Psoas muscle (tissue), 7 donors: ENCODE measurements at regions not wholly inside any gene's neighbourhood (a gene's known extent, or its start where the extent isn't known, plus 50 kb on each side); places are given as distances from the start of the nearest gene placed in this dataset.
"Not testable (repeated sequence)": the region's sequence is repeated elsewhere in the genome, so short reads cannot be mapped to it uniquely, and the experiment has no call there.

Experiments
- ATAC-seq, 4 donors: fragments of 200-7000 bp; cut with Tn5 transposase; one replicate each; pipeline ENCODE4 v1.9.1; 2020; ENCODE audit warnings: moderate library complexity in 3 of 4, mild to moderate bottlenecking in 2 of 4
- DNase-seq, 2 donors: peaks; one replicate each; pipeline ENCODE4 v3.0.0-alpha.2; 2020
- H3K27ac ChIP-seq: fragments of 200-600 bp; one replicate; pipeline ENCODE4 v1.8.0; 2022
- H3K27me3 ChIP-seq, 3 donors: fragments of 200-600 bp in 1 of 3; one replicate each; pipeline versions ENCODE4 v1.6.1 to v1.8.0; 2013 to 2022; ENCODE audit warnings: low read length in 2 of 3, mild to moderate bottlenecking in 2 of 3, moderate library complexity in 1 of 3; ENCODE audit not compliant: insufficient read depth in 3 of 3
- H3K36me3 ChIP-seq, 2 donors: fragments of 200-600 bp in 1 of 2; one replicate each; pipeline versions ENCODE4 v1.6.1 to v1.8.0; 2013 to 2022; ENCODE audit warnings: low read depth in 1 of 2, mild to moderate bottlenecking in 1 of 2, moderate library complexity in 1 of 2; ENCODE audit not compliant: insufficient read depth in 1 of 2
- H3K4me1 ChIP-seq: fragments of 200-600 bp; one replicate; pipeline ENCODE4 v1.8.0; 2022
- H3K4me3 ChIP-seq: fragments of 200-600 bp; one replicate; pipeline ENCODE4 v1.8.0; 2022; ENCODE audit warnings: mild to moderate bottlenecking
- H3K9me3 ChIP-seq: fragments of 200-600 bp; one replicate; pipeline ENCODE4 v1.8.0; 2022
- WGBS, 3 donors: extraction: QIAGEN DNeasy Blood & Tissue Kit; methylation state at CpG; one replicate each; pipeline versions ENCODE4 v1.1.6 to v1.1.7; 2013; 5-methylcytosine and 5-hydroxymethylcytosine counted together
- intact Hi-C, 2 donors: fragments of 100-400 bp; cut with DNase I; formaldehyde crosslinking; loops; one replicate each; pipeline versions ENCODE4 v1.11.0 to v1.14.2; 2022
- TF ChIP-seq, protein P1 (sequence below): fragments of 200-600 bp; IDR thresholded peaks from one replicate; pipeline ENCODE4 v1.8.0; 2022; ENCODE audit warnings: antibody characterized with exemption
- donor health status: healthy with polysubstance abuse.
- donor health status: DM: no; HTN: no; CAD: no; lungs with moderate emphysema.
- donor health status: Bipolar disorder and iron deficiency.
- donor health status: healthy.
- donor health status: DM: yes; HTN: yes; CAD: no.
- donor health status: DM: no; HTN: no; CAD: no.
- donor health status: DM: yes; HTN: yes; CAD: no.

DNA sequence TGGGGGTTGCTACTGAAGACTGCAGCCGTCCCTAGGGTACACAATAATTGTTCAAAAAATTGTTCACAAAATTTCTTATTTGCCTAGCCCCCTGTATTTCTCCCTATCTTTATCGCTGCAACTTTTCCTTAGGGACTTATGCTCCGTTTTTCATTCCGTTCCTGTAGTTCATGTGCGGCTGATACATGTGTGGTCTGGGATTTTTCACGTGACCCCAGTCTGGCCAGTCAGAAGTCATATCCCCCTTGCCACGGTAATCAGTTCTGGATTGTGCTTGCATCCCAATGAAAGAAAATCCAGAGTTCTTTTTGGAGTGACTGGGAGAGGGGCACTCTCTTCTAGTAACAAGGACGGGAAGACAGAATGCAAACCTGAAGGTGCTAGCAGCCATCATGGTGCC is 610.7 kb upstream of the C16orf82 start:
- intact Hi-C loops = no loop called here
- no peak overlapping the region for H3K4me3 ChIP-seq
- no peaks in the 10 kb centered on the region for H3K9me3 ChIP-seq
- H3K36me3 ChIP-seq = no peaks in the 10 kb centered on the region
- no peak for DNase-seq
- no peak for ATAC-seq
- H3K27me3 ChIP-seq = no peaks in the 10 kb centered on the region
- no peak overlapping the region for H3K27ac ChIP-seq
- TF ChIP-seq, protein P1, sequence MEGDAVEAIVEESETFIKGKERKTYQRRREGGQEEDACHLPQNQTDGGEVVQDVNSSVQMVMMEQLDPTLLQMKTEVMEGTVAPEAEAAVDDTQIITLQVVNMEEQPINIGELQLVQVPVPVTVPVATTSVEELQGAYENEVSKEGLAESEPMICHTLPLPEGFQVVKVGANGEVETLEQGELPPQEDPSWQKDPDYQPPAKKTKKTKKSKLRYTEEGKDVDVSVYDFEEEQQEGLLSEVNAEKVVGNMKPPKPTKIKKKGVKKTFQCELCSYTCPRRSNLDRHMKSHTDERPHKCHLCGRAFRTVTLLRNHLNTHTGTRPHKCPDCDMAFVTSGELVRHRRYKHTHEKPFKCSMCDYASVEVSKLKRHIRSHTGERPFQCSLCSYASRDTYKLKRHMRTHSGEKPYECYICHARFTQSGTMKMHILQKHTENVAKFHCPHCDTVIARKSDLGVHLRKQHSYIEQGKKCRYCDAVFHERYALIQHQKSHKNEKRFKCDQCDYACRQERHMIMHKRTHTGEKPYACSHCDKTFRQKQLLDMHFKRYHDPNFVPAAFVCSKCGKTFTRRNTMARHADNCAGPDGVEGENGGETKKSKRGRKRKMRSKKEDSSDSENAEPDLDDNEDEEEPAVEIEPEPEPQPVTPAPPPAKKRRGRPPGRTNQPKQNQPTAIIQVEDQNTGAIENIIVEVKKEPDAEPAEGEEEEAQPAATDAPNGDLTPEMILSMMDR = no peak
- H3K4me1 ChIP-seq = no peaks in the 10 kb centered on the region
- 32 to 43% (median 43%) methylated on average over 8 of the region's 8 CpGs for WGBS, 3 donors

- no peak for DNase-seq
- Histone ChIP-seq H3K9me3 (no peaks in the 10 kb centered on the region), H3K27ac (no peak overlapping the region), H3K4me3 (no peak overlapping the region), H3K4me1 (no peaks in the 10 kb centered on the region), H3K27me3 (no peaks in the 10 kb centered on the region), H3K36me3 (no peaks in the 10 kb centered on the region)
- intact Hi-C loops = no loop called here
- ATAC-seq = no peak
- 45 to 55% (median 54%) methylated on average over 7 of the region's 7 CpGs for WGBS, 3 donors
- TF ChIP-seq, protein P1 = no peak
Observed at GRCh38 chr16:26457095-26457494, 609.6 kb upstream of the C16orf82 start.

DNA sequence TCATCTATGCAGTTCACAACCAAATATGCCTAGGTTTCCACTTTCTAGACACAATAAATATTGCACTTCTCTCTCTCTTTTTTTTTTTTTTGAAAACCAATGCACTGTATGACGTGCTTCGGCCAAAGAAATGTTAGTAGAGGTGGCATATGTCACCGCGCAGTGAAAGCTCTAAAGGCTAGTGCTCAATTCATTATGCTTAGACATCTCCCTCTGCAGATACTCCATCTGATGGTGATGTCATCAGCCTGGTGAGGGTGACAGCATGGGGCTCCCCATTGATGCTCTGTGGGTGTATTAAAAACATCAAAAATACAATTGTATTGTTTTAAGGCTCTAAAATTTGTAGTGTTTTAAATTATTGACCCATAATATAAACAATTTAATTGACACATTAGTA is 608.8 kb upstream of the C16orf82 start:
- Histone ChIP-seq H3K36me3 (no peaks in the 10 kb centered on the region), H3K4me1 (no peaks in the 10 kb centered on the region), H3K9me3 (no peaks in the 10 kb centered on the region), H3K4me3 (no peak overlapping the region), H3K27ac (no peak overlapping the region), H3K27me3 (no peaks in the 10 kb centered on the region)
- no peak for ATAC-seq
- no peak for DNase-seq
- TF ChIP-seq, protein P1 = no peak
- WGBS, 3 donors = 87 to 94% (median 90%) methylated on average over 4 of the region's 4 CpGs
- intact Hi-C loops = no loop called here

DNA sequence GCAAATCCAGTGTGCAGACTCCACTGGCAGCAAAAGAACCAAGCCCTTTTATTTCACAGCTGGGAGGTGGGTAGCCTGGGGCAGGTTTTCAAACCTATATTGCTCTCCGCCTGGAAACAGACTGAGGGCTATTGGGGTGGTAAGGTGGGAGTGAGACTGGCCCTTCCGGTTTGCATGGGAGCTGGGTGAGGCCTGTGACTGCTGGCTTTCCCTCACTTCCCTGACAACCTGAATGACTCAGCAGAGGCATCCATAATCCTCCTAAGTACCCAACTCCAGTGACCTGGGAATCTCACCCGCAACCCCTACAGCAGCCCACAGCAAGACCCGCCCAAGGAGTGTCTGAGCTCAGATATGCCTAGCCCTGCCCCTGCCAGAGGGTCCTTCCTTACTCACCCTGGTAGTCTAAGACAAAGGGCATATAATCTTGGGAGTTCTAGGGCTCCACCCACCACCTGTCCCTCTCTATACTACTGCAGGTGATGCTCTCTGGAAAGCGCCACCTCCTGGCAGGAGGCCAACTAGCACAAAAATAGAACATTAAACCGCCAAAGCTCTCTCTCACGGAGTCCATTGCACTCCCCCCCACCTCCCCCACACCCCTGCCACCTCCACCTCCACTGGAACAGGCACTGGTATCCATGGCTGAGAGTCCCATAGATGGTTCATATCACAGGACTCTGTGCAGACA is 602.0 kb upstream of the C16orf82 start:
- DNase-seq (no peak), ATAC-seq (no peak)
- H3K9me3 ChIP-seq = no peaks in the 10 kb centered on the region
- intact Hi-C loops = no loop called here
- TF ChIP-seq, protein P1 = no peak
- no peaks in the 10 kb centered on the region for H3K27me3 ChIP-seq
- no peaks in the 10 kb centered on the region for H3K36me3 ChIP-seq
- H3K4me1 ChIP-seq = no peaks in the 10 kb centered on the region
- WGBS, 3 donors = 89 to 95% (median 91%) methylated on average over 7 of the region's 7 CpGs
- no peak overlapping the region for H3K27ac ChIP-seq
- H3K4me3 ChIP-seq = no peak overlapping the region

GRCh38 chr16:26474405-26474804 is 592.3 kb upstream of the C16orf82 start:
- H3K27me3 ChIP-seq, DNase-seq, ATAC-seq, intact Hi-C loops, H3K4me1 ChIP-seq, H3K27ac ChIP-seq, H3K36me3 ChIP-seq, H3K4me3 ChIP-seq: not testable (repeated sequence)
- WGBS, 3 donors = 86 to 89% (median 86%) methylated on average over 10 of the region's 10 CpGs
- H3K9me3 ChIP-seq = peaks cover 21% of the 10 kb centered on the region
